ENCODE measurements at regions not wholly inside any gene's neighbourhood (a gene's known extent, or its start where the extent isn't known, plus 50 kb on each side); places are given as distances from the start of the nearest gene placed in this dataset.

DNA sequence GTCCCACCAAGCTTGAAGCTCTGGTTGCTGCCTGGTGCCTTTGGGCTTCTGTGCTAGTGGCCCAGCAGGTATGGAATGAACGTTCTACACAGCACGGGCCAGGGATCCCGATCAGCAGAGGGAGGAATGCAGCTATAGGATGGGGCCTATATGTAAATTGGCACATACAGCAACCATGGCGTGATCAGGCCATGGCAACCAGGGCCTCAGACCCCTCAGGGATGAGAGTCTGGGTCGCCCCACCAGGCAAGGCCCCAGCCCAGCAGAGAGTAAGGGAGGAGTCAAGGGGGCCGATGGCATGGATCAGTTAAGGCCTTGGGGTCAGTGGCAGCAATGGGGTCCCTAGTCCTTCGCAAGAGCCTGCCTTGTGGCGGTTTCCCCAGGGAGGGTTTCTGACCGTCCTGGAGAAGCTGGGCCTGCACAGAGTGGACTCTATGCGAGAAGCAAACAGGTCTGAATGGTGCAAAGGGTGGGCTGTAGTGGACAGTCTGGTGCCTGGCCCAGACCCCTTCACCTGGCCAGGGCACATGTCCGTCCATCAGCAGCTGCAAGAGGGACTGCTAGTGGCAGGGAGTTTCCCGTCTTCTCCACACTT is 98.2 kb upstream of the SLC22A11 start:
- ChIA-PET CTCF (interaction anchor here (3.0 kb wide), 1 partner anchor 8 kb away, joined by 19 read pairs; no protein-coding TSS in a partner anchor), POLR2A (no interaction called here)
- TF ChIP-seq, protein P1, sequence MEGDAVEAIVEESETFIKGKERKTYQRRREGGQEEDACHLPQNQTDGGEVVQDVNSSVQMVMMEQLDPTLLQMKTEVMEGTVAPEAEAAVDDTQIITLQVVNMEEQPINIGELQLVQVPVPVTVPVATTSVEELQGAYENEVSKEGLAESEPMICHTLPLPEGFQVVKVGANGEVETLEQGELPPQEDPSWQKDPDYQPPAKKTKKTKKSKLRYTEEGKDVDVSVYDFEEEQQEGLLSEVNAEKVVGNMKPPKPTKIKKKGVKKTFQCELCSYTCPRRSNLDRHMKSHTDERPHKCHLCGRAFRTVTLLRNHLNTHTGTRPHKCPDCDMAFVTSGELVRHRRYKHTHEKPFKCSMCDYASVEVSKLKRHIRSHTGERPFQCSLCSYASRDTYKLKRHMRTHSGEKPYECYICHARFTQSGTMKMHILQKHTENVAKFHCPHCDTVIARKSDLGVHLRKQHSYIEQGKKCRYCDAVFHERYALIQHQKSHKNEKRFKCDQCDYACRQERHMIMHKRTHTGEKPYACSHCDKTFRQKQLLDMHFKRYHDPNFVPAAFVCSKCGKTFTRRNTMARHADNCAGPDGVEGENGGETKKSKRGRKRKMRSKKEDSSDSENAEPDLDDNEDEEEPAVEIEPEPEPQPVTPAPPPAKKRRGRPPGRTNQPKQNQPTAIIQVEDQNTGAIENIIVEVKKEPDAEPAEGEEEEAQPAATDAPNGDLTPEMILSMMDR (IDR thresholded peaks at IDR 0.05; ENCODE audit: control extremely low read depth, extremely low read depth, low read depth, missing control alignments): no peak
- DNase-seq (ENCODE audit: extremely low spot score): no peak

DNA sequence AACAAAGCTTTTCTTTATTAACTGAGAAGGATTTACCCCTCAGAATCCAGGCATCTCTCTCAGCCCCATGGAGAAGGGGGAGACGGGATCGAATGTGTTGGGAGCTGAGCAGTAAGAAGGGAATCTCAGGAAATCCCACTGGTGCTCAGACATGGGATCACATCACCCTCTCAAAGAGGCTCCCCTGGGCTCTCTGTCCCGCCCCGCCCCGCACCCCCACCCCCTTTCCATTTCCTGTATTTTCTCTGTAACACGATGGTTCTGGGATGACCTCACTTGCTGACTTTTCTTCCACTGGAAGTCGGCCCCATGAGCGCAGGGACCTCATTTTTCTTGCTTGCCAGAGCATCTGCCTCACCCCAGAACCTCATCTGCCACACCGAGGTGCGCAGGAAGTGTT is 96.7 kb upstream of the SLC22A11 start:
- CTCF ChIA-PET: interaction anchor here (3.0 kb wide), 1 partner anchor 10 kb away, joined by 19 read pairs; no protein-coding TSS in a partner anchor
- POLR2A ChIA-PET: no interaction called here
- no peak for DNase-seq (ENCODE audit: extremely low spot score)
- TF ChIP-seq, protein P1 (IDR thresholded peaks at IDR 0.05; ENCODE audit: control extremely low read depth, extremely low read depth, low read depth, missing control alignments): no peak

DNA sequence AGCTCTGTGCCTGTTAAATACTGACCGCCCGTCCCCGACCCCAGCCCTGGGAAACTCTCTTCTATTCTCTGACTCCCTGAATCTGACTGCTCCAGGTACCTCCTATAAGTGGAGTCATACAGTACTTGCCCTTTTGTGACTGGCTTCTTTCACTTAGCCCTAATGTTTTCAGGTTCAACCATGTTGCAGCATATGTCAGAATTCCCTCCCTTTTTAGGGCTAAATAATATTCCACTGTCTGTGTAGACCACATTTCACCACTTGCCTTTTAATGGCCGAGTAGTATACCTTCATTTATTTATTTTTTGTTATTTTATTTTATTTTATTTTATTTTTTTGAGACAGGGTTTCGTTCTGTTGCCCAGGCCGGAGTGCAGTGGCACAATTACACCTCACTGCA is 96.1 kb upstream of the SLC22A11 start:
- POLR2A ChIA-PET: no interaction called here
- no peak for DNase-seq (ENCODE audit: extremely low spot score)
- TF ChIP-seq, protein P1 (IDR thresholded peaks at IDR 0.05; ENCODE audit: control extremely low read depth, extremely low read depth, low read depth, missing control alignments): no peak
- CTCF ChIA-PET: interaction anchor here (3.0 kb wide), 1 partner anchor 10 kb away, joined by 19 read pairs; no protein-coding TSS in a partner anchor

DNA sequence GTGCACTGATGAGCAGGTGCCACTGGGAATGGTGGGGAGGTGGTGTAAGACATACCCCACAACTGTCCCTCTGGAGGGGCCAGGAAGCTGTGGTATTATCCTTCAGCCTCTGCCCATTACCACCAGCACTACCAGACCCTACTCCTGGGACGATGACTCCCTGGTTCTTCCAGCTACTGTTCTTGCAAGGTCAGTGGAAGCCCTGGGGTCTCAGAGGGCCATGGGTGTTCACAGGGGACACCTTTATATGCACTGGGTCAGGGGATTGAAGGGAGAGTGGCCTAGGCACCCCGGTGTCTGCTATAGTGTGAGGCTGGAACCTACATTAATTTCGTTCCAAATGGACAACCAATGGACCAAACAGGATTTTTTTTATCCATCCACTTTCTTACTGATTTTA is 94.7 kb upstream of the SLC22A11 start:
- CTCF ChIA-PET: interaction anchor here (1.1 kb wide), 1 partner anchor 12 kb away, joined by 5 read pairs; no protein-coding TSS in a partner anchor
- TF ChIP-seq, protein P1 (IDR thresholded peaks at IDR 0.05; ENCODE audit: control extremely low read depth, extremely low read depth, low read depth, missing control alignments): no peak
- no peak for DNase-seq (ENCODE audit: extremely low spot score)
- POLR2A ChIA-PET: no interaction called here

DNA sequence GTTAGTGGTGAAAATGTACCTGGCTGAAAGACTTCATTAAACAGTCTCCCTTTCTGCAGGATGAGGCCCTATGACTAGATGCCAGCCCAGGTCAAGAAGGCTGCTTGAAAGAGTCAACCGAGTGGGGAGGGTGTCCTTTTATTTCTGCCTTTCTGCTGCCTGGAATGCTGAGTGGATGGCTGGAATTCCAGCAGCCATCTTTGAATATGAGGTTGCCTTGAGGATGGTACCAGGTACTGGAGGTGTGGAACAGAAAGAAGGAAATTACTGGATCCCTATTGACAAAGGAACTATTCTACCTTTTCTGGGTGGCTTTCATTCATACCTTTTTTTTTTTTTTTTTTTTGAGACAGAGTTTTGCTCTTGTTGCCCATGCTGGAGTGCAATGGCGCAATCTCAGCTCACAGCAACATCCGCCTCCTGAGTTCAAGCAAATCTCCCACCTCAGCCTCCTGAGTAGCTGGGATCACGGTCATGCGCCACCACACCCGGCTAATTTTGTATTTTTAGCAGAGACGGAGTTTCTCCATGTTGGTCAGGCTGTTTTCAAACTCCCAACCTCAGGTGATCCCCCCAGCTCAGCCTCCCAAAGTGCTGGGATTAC is 89.5 kb upstream of the SLC22A11 start:
- ChIA-PET POLR2A (no interaction called here), CTCF (interaction anchor here (1.4 kb wide), 1 partner anchor 17 kb away, joined by 7 read pairs; no protein-coding TSS in a partner anchor)
- TF ChIP-seq, protein P1 (IDR thresholded peaks at IDR 0.05; ENCODE audit: control extremely low read depth, extremely low read depth, low read depth, missing control alignments): no peak
- no peak for DNase-seq (ENCODE audit: extremely low spot score)

DNA sequence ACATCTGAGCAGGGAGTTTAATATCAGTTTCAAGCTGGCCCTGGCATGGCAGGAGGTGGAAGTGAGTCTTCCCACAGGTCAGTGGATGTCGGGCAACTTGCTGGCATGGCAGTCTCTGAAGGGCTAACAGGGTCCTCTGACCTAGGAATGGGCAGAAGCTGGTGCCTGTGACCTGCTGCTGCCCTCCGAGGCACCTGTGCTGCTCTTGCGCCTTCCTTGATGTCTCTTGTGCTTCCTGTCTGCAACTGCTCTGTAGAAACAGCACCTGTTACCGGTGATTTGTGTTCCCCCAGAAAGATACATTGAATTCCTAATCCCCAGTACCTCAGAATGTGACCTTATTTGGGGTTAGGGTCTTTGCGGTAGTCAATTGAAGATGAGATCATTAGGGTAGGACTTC is 86.5 kb upstream of the SLC22A11 start:
- TF ChIP-seq, protein P1 (IDR thresholded peaks at IDR 0.05; ENCODE audit: control extremely low read depth, extremely low read depth, low read depth, missing control alignments): no peak
- ChIA-PET CTCF (interaction anchor here (1.9 kb wide), 1 partner anchor 20 kb away, joined by 5 read pairs; no protein-coding TSS in a partner anchor), POLR2A (no interaction called here)
- no peak for DNase-seq (ENCODE audit: extremely low spot score)

Measured in GM10248 (cell line).